ENCODE measurements at regions not wholly inside any gene's neighbourhood (a gene's known extent, or its start where the extent isn't known, plus 50 kb on each side); places are given as distances from the start of the nearest gene placed in this dataset.
"Not testable (repeated sequence)": the region's sequence is repeated elsewhere in the genome, so short reads cannot be mapped to it uniquely, and the experiment has no call there.

DNA sequence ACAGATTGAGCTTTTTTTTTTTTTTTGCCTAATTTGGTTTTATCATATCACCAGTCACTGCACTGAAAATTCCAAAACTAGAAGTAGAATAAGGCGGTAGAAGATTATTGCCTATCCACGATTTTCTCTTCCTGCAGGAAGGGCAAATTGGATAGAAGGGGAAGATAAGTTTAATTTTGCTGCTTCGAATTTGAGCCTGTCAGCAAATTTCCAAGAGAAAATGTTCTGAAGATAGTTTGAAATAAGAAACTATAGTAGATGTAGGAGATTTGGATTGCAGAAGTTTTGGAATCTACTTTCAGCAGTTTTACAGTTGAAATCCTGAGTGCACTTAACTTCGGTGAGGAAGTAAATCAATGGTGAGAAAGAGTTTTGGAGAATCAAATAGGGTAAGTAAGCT, 164.9 kb downstream of the PTBP2 start:
- H3K4me1 ChIP-seq = no peaks in the 10 kb centered on the region
- no peaks in the 10 kb centered on the region for H3K27me3 ChIP-seq
- no peak for DNase-seq (ENCODE audit: low spot score in 2 of 2)
- peaks cover 6 to 17% of the 10 kb centered on the region in 2 donors for H3K9me3 ChIP-seq
- intact Hi-C loops (cut with DNase I; ENCODE audit: low total_unique reads) = no loop called here
- no peak overlapping the region for H3K4me3 ChIP-seq
- no peaks in the 10 kb centered on the region for H3K36me3 ChIP-seq
- H3K27ac ChIP-seq = no peak overlapping the region
- TF ChIP-seq POLR2A (IDR thresholded peaks at IDR 0.05) (no peak), CTCF (IDR thresholded peaks at IDR 0.05) (no peak), POLR2AphosphoS5 (IDR thresholded peaks at IDR 0.05) (no peak)

DNA sequence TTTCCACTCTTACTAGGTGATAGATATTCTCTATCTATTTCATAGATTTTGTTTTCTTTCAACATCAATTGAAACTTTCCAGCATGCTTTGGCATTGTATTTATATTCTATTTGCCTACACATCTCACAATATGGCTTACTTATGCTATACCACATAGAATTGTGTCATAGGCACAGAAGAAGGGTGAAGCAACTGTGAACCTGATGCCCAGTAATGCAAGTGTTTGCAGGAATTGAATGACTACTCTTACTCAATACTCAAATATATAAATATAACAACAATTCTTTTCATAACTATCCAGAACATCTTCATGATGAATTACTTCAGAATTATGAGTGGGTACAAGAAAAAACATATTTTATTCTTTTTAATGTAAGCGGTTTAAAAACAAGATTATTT, 165.9 kb downstream of the PTBP2 start:
- peaks cover 6 to 17% of the 10 kb centered on the region in 2 donors for H3K9me3 ChIP-seq
- TF ChIP-seq CTCF (IDR thresholded peaks at IDR 0.05) = no peak
- no peak for TF ChIP-seq POLR2AphosphoS5 (IDR thresholded peaks at IDR 0.05)

DNA sequence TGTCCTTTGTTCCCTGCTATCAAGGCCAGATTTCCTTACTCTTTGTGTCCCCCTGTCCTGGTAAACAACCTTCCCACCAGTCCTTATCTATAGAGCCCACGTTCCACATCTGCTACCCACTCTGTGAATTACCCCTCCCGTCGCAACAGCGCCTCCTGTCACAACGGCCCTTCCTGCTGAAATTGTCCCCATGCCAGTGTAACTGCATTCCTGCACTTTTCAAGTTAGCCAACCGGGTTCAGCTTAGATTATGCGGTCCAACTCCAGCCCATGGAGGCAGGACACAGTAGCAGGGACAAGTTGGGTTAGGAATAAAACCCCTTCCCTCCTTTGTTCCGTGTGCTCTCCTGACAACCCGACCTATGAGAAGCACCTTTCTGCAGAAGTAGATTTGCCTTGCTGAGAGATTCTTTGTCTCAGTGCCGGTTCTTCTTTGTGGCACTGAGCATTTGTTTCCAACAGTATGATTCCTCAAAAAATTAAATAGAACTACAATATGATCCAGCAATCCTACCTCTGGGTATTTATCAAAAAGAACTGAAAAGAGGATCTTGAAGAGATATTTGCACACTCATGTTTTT, 180.3 kb downstream of the PTBP2 start:
- no peak overlapping the region for H3K27ac ChIP-seq
- H3K27me3 ChIP-seq = no peaks in the 10 kb centered on the region
- TF ChIP-seq CTCF (IDR thresholded peaks at IDR 0.05) (no peak), POLR2AphosphoS5 (IDR thresholded peaks at IDR 0.05) (no peak), POLR2A (IDR thresholded peaks at IDR 0.05) (no peak)
- intact Hi-C loops (cut with DNase I; ENCODE audit: low total_unique reads) = no loop called here
- H3K4me3 ChIP-seq = no peak overlapping the region
- DNase-seq (ENCODE audit: low spot score in 2 of 2) = no peak
- no peaks in the 10 kb centered on the region for H3K4me1 ChIP-seq
- H3K36me3 ChIP-seq = no peaks in the 10 kb centered on the region
- H3K9me3 ChIP-seq = peaks cover 12 to 19% of the 10 kb centered on the region in 2 donors

More for the DNA sequence above, 165.9 kb downstream of the PTBP2 start:
- intact Hi-C loops (cut with DNase I; ENCODE audit: low total_unique reads) = no loop called here
- Histone ChIP-seq H3K4me1 (no peaks in the 10 kb centered on the region), H3K27me3 (no peaks in the 10 kb centered on the region), H3K4me3 (no peak overlapping the region), H3K36me3 (no peaks in the 10 kb centered on the region), H3K27ac (no peak overlapping the region)
- no peak for DNase-seq (ENCODE audit: low spot score in 2 of 2)

GRCh38 chr1:96912248-96912647, 190.7 kb downstream of the PTBP2 start:
- Histone ChIP-seq H3K4me1 (no peaks in the 10 kb centered on the region), H3K27me3 (no peaks in the 10 kb centered on the region), H3K27ac (no peak overlapping the region), H3K9me3 (no peaks in the 10 kb centered on the region), H3K4me3 (no peak overlapping the region), H3K36me3 (no peaks in the 10 kb centered on the region)
- no peak for TF ChIP-seq POLR2A (IDR thresholded peaks at IDR 0.05)
- TF ChIP-seq POLR2AphosphoS5 (IDR thresholded peaks at IDR 0.05) = no peak
- no peak for TF ChIP-seq CTCF (IDR thresholded peaks at IDR 0.05)
- no peak for DNase-seq (ENCODE audit: low spot score in 2 of 2)
- intact Hi-C loops (cut with DNase I; ENCODE audit: low total_unique reads) = no loop called here

DNA sequence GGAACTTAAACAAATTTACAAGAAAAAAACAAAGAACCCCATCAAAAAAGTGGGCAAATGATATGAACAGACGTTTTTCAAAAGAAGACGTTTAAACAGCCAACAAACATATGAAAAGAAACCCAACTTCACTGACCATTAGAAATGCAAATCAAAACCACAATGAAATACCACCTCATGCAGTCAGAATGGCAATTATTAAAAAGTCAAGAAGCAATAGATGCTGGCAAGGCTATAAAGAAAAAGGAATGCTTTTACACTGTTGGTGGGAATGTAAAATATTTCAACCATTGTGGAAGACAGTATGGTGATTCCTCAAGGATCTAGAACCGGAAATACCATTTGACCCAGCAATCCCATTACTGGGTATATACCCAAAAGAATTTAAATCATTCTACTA, 194.1 kb downstream of the PTBP2 start:
- DNase-seq (ENCODE audit: low spot score in 2 of 2); H3K9me3 ChIP-seq; H3K27me3 ChIP-seq; H3K36me3 ChIP-seq; H3K27ac ChIP-seq; H3K4me1 ChIP-seq; H3K4me3 ChIP-seq; intact Hi-C loops (cut with DNase I; ENCODE audit: low total_unique reads): not testable (repeated sequence)

- no peak overlapping the region for H3K4me3 ChIP-seq
- peaks cover 0 to 5% of the 10 kb centered on the region in 2 donors for H3K9me3 ChIP-seq
- H3K36me3 ChIP-seq = no peaks in the 10 kb centered on the region
- H3K4me1 ChIP-seq = no peaks in the 10 kb centered on the region
- DNase-seq (ENCODE audit: low spot score in 2 of 2) = no peak
- no peak overlapping the region for H3K27ac ChIP-seq
- TF ChIP-seq POLR2A (IDR thresholded peaks at IDR 0.05) (no peak), POLR2AphosphoS5 (IDR thresholded peaks at IDR 0.05) (no peak), CTCF (IDR thresholded peaks at IDR 0.05) (no peak)
- no peaks in the 10 kb centered on the region for H3K27me3 ChIP-seq
- intact Hi-C loops (cut with DNase I; ENCODE audit: low total_unique reads) = no loop called here
Observed at GRCh38 chr1:96918406-96918805, 196.8 kb downstream of the PTBP2 start.

Measured in breast epithelium (tissue), 4 donors.